ENCODE measurements at regions not wholly inside any gene's neighbourhood (a gene's known extent, or its start where the extent isn't known, plus 50 kb on each side); places are given as distances from the start of the nearest gene placed in this dataset.

- Histone ChIP-seq H3K9ac (ENCODE audit: low read length) (no peak overlapping the region), H3F3A (ENCODE audit: insufficient read depth, low read length, poor library complexity, severe bottlenecking) (no peaks in the 10 kb centered on the region), H3K27me3 (ENCODE audit: insufficient read depth, low read depth, low read length) (no peaks in the 10 kb centered on the region), H3K9me2 (ENCODE audit: insufficient read depth, low read length) (no peaks in the 10 kb centered on the region), H2AFZ (ENCODE audit: low read depth, low read length) (no peak overlapping the region), H3K27ac (ENCODE audit: low read length) (no peak overlapping the region), H3K4me2 (ENCODE audit: low read length) (no peak overlapping the region), H4K20me1 (ENCODE audit: insufficient read depth) (no peaks in the 10 kb centered on the region), H3K36me3 (ENCODE audit: insufficient read depth, low read length) (no peaks in the 10 kb centered on the region), H3K9me3 (ENCODE audit: low read length) (no peaks in the 10 kb centered on the region), H3K4me3 (ENCODE audit: low read length) (no peak overlapping the region), H3K79me2 (replicated peaks; ENCODE audit: insufficient read depth, low read length) (no peaks in the 10 kb centered on the region)
- TF ChIP-seq CTCF (IDR thresholded peaks at IDR 0.05; ENCODE audit: poor library complexity, severe bottlenecking) (no peak), SMC3 (conservative IDR thresholded peaks at IDR 0.05; ENCODE audit: poor library complexity) (no peak), EZH2 (IDR thresholded peaks at IDR 0.05; ENCODE audit: borderline replicate concordance, insufficient read depth, low read length, poor library complexity, severe bottlenecking) (no peak), RAD21 (conservative IDR thresholded peaks at IDR 0.05) (no peak), TAF1 (IDR thresholded peaks at IDR 0.05; ENCODE audit: low read depth) (no peak), POLR2AphosphoS5 (IDR thresholded peaks at IDR 0.05) (no peak), MXI1 (conservative IDR thresholded peaks at IDR 0.05; ENCODE audit: poor library complexity, severe bottlenecking) (no peak), REST (IDR thresholded peaks at IDR 0.05; ENCODE audit: borderline replicate concordance) (no peak), EP300 (conservative IDR thresholded peaks at IDR 0.05; ENCODE audit: poor library complexity, severe bottlenecking) (no peak)
Observed at GRCh38 chr9:118689280-118689679, 680.0 kb downstream of the BRINP1 start.

GRCh38 chr9:118692613-118693012, 676.6 kb downstream of the BRINP1 start:
- H4K20me1 ChIP-seq (ENCODE audit: insufficient read depth) = no peaks in the 10 kb centered on the region
- TF ChIP-seq POLR2AphosphoS5 (IDR thresholded peaks at IDR 0.05) (no peak), EP300 (conservative IDR thresholded peaks at IDR 0.05; ENCODE audit: poor library complexity, severe bottlenecking) (no peak), RAD21 (conservative IDR thresholded peaks at IDR 0.05) (no peak), SMC3 (conservative IDR thresholded peaks at IDR 0.05; ENCODE audit: poor library complexity) (no peak), EZH2 (IDR thresholded peaks at IDR 0.05; ENCODE audit: borderline replicate concordance, insufficient read depth, low read length, poor library complexity, severe bottlenecking) (no peak), REST (IDR thresholded peaks at IDR 0.05; ENCODE audit: borderline replicate concordance) (no peak)
- H3K4me3 ChIP-seq (ENCODE audit: low read length) = no peak overlapping the region
- no peak overlapping the region for H3K9ac ChIP-seq (ENCODE audit: low read length)
- no peaks in the 10 kb centered on the region for H3K9me2 ChIP-seq (ENCODE audit: insufficient read depth, low read length)
- H2AFZ ChIP-seq (ENCODE audit: low read depth, low read length) = no peak overlapping the region
- no peaks in the 10 kb centered on the region for H3F3A ChIP-seq (ENCODE audit: insufficient read depth, low read length, poor library complexity, severe bottlenecking)
- H3K79me2 ChIP-seq (replicated peaks; ENCODE audit: insufficient read depth, low read length) = no peaks in the 10 kb centered on the region
- no peak overlapping the region for H3K27ac ChIP-seq (ENCODE audit: low read length)
- no peak overlapping the region for H3K4me2 ChIP-seq (ENCODE audit: low read length)
- no peaks in the 10 kb centered on the region for H3K9me3 ChIP-seq (ENCODE audit: low read length)
- H3K36me3 ChIP-seq (ENCODE audit: insufficient read depth, low read length) = no peaks in the 10 kb centered on the region
- H3K27me3 ChIP-seq (ENCODE audit: insufficient read depth, low read depth, low read length) = no peaks in the 10 kb centered on the region

All from neural cell (in vitro differentiated cells).